ENCODE measurements at regions not wholly inside any gene's neighbourhood (a gene's known extent, or its start where the extent isn't known, plus 50 kb on each side); places are given as distances from the start of the nearest gene placed in this dataset.

GRCh38 chr5:143505934-143506333 lies 102.4 kb upstream of the NR3C1 start:
- Histone ChIP-seq H3K79me1 (ENCODE audit: low read length) (no peaks in the 10 kb centered on the region), H2BK5ac (ENCODE audit: low read length) (no peak overlapping the region), H3K4me1 (ENCODE audit: control insufficient read depth, low read depth, low read length) (no peaks in the 10 kb centered on the region), H3K9ac (ENCODE audit: low read length) (no peak overlapping the region), H3K4me2 (ENCODE audit: low read length) (no peak overlapping the region), H3K56ac (ENCODE audit: low read length) (no peak overlapping the region), H3K23ac (ENCODE audit: low read length) (no peak overlapping the region), H4K5ac (ENCODE audit: low read length) (no peak overlapping the region), H3K79me2 (ENCODE audit: control insufficient read depth, insufficient read depth, low read length) (no peaks in the 10 kb centered on the region), H3K27ac (ENCODE audit: low read depth, low read length) (no peak overlapping the region), H3K18ac (ENCODE audit: low read length) (no peak overlapping the region), H3K36me3 (ENCODE audit: control insufficient read depth, insufficient read depth, low read length) (no peaks in the 10 kb centered on the region), H4K8ac (ENCODE audit: low read depth, low read length) (no peak overlapping the region), H3K4me3 (ENCODE audit: low read length) (no peak overlapping the region), H3K4ac (ENCODE audit: low read depth, low read length) (no peak overlapping the region), H2BK15ac (replicated peaks; ENCODE audit: low read depth) (no peak overlapping the region), H2BK120ac (ENCODE audit: low read depth, low read length) (no peak overlapping the region), H3K27me3 (ENCODE audit: insufficient read depth, low read length, poor library complexity) (no peaks in the 10 kb centered on the region), H2AK5ac (ENCODE audit: low read length) (no peak overlapping the region)
- WGBS (ENCODE audit: extremely low coverage, insufficient coverage, low lambda C conversion rate), result no CpG with 5 or more reads among the region's 1 CpG
- no peak for DNase-seq

GRCh38 chr5:143505354-143505753 lies 101.9 kb upstream of the NR3C1 start:
- no peak overlapping the region for H3K4me3 ChIP-seq (ENCODE audit: low read length)
- no peak for DNase-seq
- H3K27ac ChIP-seq (ENCODE audit: low read depth, low read length), result no peak overlapping the region
- H2BK120ac ChIP-seq (ENCODE audit: low read depth, low read length), result no peak overlapping the region
- no peak overlapping the region for H3K18ac ChIP-seq (ENCODE audit: low read length)
- H3K4ac ChIP-seq (ENCODE audit: low read depth, low read length), result no peak overlapping the region
- no peaks in the 10 kb centered on the region for H3K27me3 ChIP-seq (ENCODE audit: insufficient read depth, low read length, poor library complexity)
- H3K9ac ChIP-seq (ENCODE audit: low read length), result no peak overlapping the region
- H3K23ac ChIP-seq (ENCODE audit: low read length), result no peak overlapping the region
- no peak overlapping the region for H2AK5ac ChIP-seq (ENCODE audit: low read length)
- H2BK15ac ChIP-seq (replicated peaks; ENCODE audit: low read depth), result no peak overlapping the region
- H3K36me3 ChIP-seq (ENCODE audit: control insufficient read depth, insufficient read depth, low read length), result no peaks in the 10 kb centered on the region
- H2BK5ac ChIP-seq (ENCODE audit: low read length), result no peak overlapping the region
- no peaks in the 10 kb centered on the region for H3K79me1 ChIP-seq (ENCODE audit: low read length)
- H4K8ac ChIP-seq (ENCODE audit: low read depth, low read length), result no peak overlapping the region
- H3K56ac ChIP-seq (ENCODE audit: low read length), result no peak overlapping the region
- no peaks in the 10 kb centered on the region for H3K79me2 ChIP-seq (ENCODE audit: control insufficient read depth, insufficient read depth, low read length)
- H3K4me2 ChIP-seq (ENCODE audit: low read length), result no peak overlapping the region
- no peak overlapping the region for H4K5ac ChIP-seq (ENCODE audit: low read length)
- no peaks in the 10 kb centered on the region for H3K4me1 ChIP-seq (ENCODE audit: control insufficient read depth, low read depth, low read length)

- Histone ChIP-seq H3K9ac (ENCODE audit: low read length) (no peak overlapping the region), H3K27me3 (ENCODE audit: insufficient read depth, low read length, poor library complexity) (no peaks in the 10 kb centered on the region), H3K36me3 (ENCODE audit: control insufficient read depth, insufficient read depth, low read length) (no peaks in the 10 kb centered on the region), H3K79me2 (ENCODE audit: control insufficient read depth, insufficient read depth, low read length) (no peaks in the 10 kb centered on the region), H3K79me1 (ENCODE audit: low read length) (no peaks in the 10 kb centered on the region), H3K4me1 (ENCODE audit: control insufficient read depth, low read depth, low read length) (no peaks in the 10 kb centered on the region), H4K5ac (ENCODE audit: low read length) (no peak overlapping the region), H3K4me2 (ENCODE audit: low read length) (no peak overlapping the region), H3K4me3 (ENCODE audit: low read length) (no peak overlapping the region), H3K56ac (ENCODE audit: low read length) (peak overlapping the region; percentile 47), H4K8ac (ENCODE audit: low read depth, low read length) (no peak overlapping the region), H2BK15ac (replicated peaks; ENCODE audit: low read depth) (no peak overlapping the region), H2BK120ac (ENCODE audit: low read depth, low read length) (no peak overlapping the region), H3K18ac (ENCODE audit: low read length) (no peak overlapping the region), H2BK5ac (ENCODE audit: low read length) (no peak overlapping the region), H3K4ac (ENCODE audit: low read depth, low read length) (no peak overlapping the region), H2AK5ac (ENCODE audit: low read length) (no peak overlapping the region), H3K27ac (ENCODE audit: low read depth, low read length) (no peak overlapping the region), H3K23ac (ENCODE audit: low read length) (no peak overlapping the region)
- no peak for DNase-seq
- no CpG with 5 or more reads among the region's 7 CpGs for WGBS (ENCODE audit: extremely low coverage, insufficient coverage, low lambda C conversion rate)
Observed at GRCh38 chr5:143501310-143502044, 98.0 kb upstream of the NR3C1 start.

- Histone ChIP-seq H3K4me3 (ENCODE audit: low read length) (no peak overlapping the region), H4K5ac (ENCODE audit: low read length) (no peak overlapping the region), H3K27me3 (ENCODE audit: insufficient read depth, low read length, poor library complexity) (no peaks in the 10 kb centered on the region), H2BK120ac (ENCODE audit: low read depth, low read length) (no peak overlapping the region), H3K9ac (ENCODE audit: low read length) (no peak overlapping the region), H3K79me1 (ENCODE audit: low read length) (no peaks in the 10 kb centered on the region), H3K4me1 (ENCODE audit: control insufficient read depth, low read depth, low read length) (no peaks in the 10 kb centered on the region), H3K4ac (ENCODE audit: low read depth, low read length) (no peak overlapping the region), H4K8ac (ENCODE audit: low read depth, low read length) (no peak overlapping the region), H3K23ac (ENCODE audit: low read length) (no peak overlapping the region), H3K79me2 (ENCODE audit: control insufficient read depth, insufficient read depth, low read length) (no peaks in the 10 kb centered on the region), H2AK5ac (ENCODE audit: low read length) (no peak overlapping the region), H3K27ac (ENCODE audit: low read depth, low read length) (no peak overlapping the region), H3K4me2 (ENCODE audit: low read length) (no peak overlapping the region), H2BK15ac (replicated peaks; ENCODE audit: low read depth) (no peak overlapping the region), H3K56ac (ENCODE audit: low read length) (no peak overlapping the region), H3K36me3 (ENCODE audit: control insufficient read depth, insufficient read depth, low read length) (no peaks in the 10 kb centered on the region), H3K18ac (ENCODE audit: low read length) (no peak overlapping the region), H2BK5ac (ENCODE audit: low read length) (no peak overlapping the region)
- no CpG with 5 or more reads among the region's 2 CpGs for WGBS (ENCODE audit: extremely low coverage, insufficient coverage, low lambda C conversion rate)
- peak; percentile 27 for DNase-seq
Observed at GRCh38 chr5:143499480-143500114, 96.1 kb upstream of the NR3C1 start.

- H3K27me3 ChIP-seq (ENCODE audit: insufficient read depth, low read length, poor library complexity), result no peaks in the 10 kb centered on the region
- no peaks in the 10 kb centered on the region for H3K79me1 ChIP-seq (ENCODE audit: low read length)
- H4K8ac ChIP-seq (ENCODE audit: low read depth, low read length), result no peak overlapping the region
- H3K4ac ChIP-seq (ENCODE audit: low read depth, low read length), result no peak overlapping the region
- H2AK5ac ChIP-seq (ENCODE audit: low read length), result no peak overlapping the region
- H2BK5ac ChIP-seq (ENCODE audit: low read length), result no peak overlapping the region
- no peak overlapping the region for H2BK120ac ChIP-seq (ENCODE audit: low read depth, low read length)
- no peak overlapping the region for H3K27ac ChIP-seq (ENCODE audit: low read depth, low read length)
- H4K5ac ChIP-seq (ENCODE audit: low read length), result no peak overlapping the region
- H3K23ac ChIP-seq (ENCODE audit: low read length), result no peak overlapping the region
- no peaks in the 10 kb centered on the region for H3K4me1 ChIP-seq (ENCODE audit: control insufficient read depth, low read depth, low read length)
- DNase-seq, result no peak
- no peaks in the 10 kb centered on the region for H3K36me3 ChIP-seq (ENCODE audit: control insufficient read depth, insufficient read depth, low read length)
- no peaks in the 10 kb centered on the region for H3K79me2 ChIP-seq (ENCODE audit: control insufficient read depth, insufficient read depth, low read length)
- no peak overlapping the region for H3K9ac ChIP-seq (ENCODE audit: low read length)
- no peak overlapping the region for H2BK15ac ChIP-seq (replicated peaks; ENCODE audit: low read depth)
- no peak overlapping the region for H3K18ac ChIP-seq (ENCODE audit: low read length)
- no peak overlapping the region for H3K4me2 ChIP-seq (ENCODE audit: low read length)
- H3K4me3 ChIP-seq (ENCODE audit: low read length), result no peak overlapping the region
- no peak overlapping the region for H3K56ac ChIP-seq (ENCODE audit: low read length)
Observed at GRCh38 chr5:143498821-143499220, 95.3 kb upstream of the NR3C1 start.

GRCh38 chr5:143497749-143498148 lies 94.3 kb upstream of the NR3C1 start:
- Histone ChIP-seq H2BK15ac (replicated peaks; ENCODE audit: low read depth) (no peak overlapping the region), H3K27ac (ENCODE audit: low read depth, low read length) (no peak overlapping the region), H3K4me3 (ENCODE audit: low read length) (no peak overlapping the region), H4K5ac (ENCODE audit: low read length) (no peak overlapping the region), H3K4me2 (ENCODE audit: low read length) (no peak overlapping the region), H3K36me3 (ENCODE audit: control insufficient read depth, insufficient read depth, low read length) (no peaks in the 10 kb centered on the region), H2BK120ac (ENCODE audit: low read depth, low read length) (no peak overlapping the region), H2BK5ac (ENCODE audit: low read length) (no peak overlapping the region), H3K79me1 (ENCODE audit: low read length) (no peaks in the 10 kb centered on the region), H3K23ac (ENCODE audit: low read length) (no peak overlapping the region), H2AK5ac (ENCODE audit: low read length) (no peak overlapping the region), H3K27me3 (ENCODE audit: insufficient read depth, low read length, poor library complexity) (no peaks in the 10 kb centered on the region), H3K4me1 (ENCODE audit: control insufficient read depth, low read depth, low read length) (no peaks in the 10 kb centered on the region), H3K9ac (ENCODE audit: low read length) (no peak overlapping the region), H3K79me2 (ENCODE audit: control insufficient read depth, insufficient read depth, low read length) (no peaks in the 10 kb centered on the region), H3K18ac (ENCODE audit: low read length) (no peak overlapping the region), H3K4ac (ENCODE audit: low read depth, low read length) (no peak overlapping the region), H3K56ac (ENCODE audit: low read length) (no peak overlapping the region), H4K8ac (ENCODE audit: low read depth, low read length) (no peak overlapping the region)
- DNase-seq, result no peak

All from mesendoderm (in vitro differentiated cells).